WTC11 (cell line): ENCODE measurements at regions not wholly inside any gene's neighbourhood (a gene's known extent, or its start where the extent isn't known, plus 50 kb on each side); places are given as distances from the start of the nearest gene placed in this dataset.

Experiments
- ATAC-seq: fragments of 200-7000 bp; cut with Tn5 transposase; 2 replicates; pipeline ENCODE4 v1.10.0; 2021; ENCODE audit warnings: mild to moderate bottlenecking, moderate library complexity
- CTCF ChIA-PET: fragments of 300-600 bp; sonication (Branson Sonifier 250); formaldehyde crosslinking; loops from one replicate; lab custom pipeline; 2021; ENCODE audit warnings: antibody characterized with exemption; lab: Charles Lee
- POLR2A ChIA-PET: fragments of 350-600 bp; sonication (Branson Sonifier 250); formaldehyde crosslinking; loops from one replicate; lab custom pipeline; 2021; ENCODE audit warnings: antibody characterized with exemption; lab: Charles Lee
- DNase-seq: peaks from one replicate; pipeline ENCODE4 v3.0.0; 2021; ENCODE audit warnings: low spot score
- H3K27ac Mint-ChIP-seq: 2 replicates; pipeline ENCODE4 v1.8.0; 2021; ENCODE audit warnings: mixed read lengths
- H3K27me3 Mint-ChIP-seq: 2 replicates; pipeline ENCODE4 v1.8.0; 2021; ENCODE audit warnings: low read depth, mild to moderate bottlenecking, moderate library complexity, mixed read lengths
- H3K36me3 Mint-ChIP-seq: 2 replicates; pipeline ENCODE4 v1.8.0; 2021; ENCODE audit warnings: mixed read lengths
- H3K4me1 Mint-ChIP-seq: 2 replicates; pipeline ENCODE4 v1.8.0; 2022; ENCODE audit warnings: mixed read lengths
- H3K4me3 Mint-ChIP-seq: 2 replicates; pipeline ENCODE4 v1.8.0; 2021; ENCODE audit warnings: mild to moderate bottlenecking, moderate library complexity, mixed read lengths
- H3K9me3 Mint-ChIP-seq: 2 replicates; pipeline ENCODE4 v1.8.0; 2021; ENCODE audit warnings: mixed read lengths
- ATF1 ChIP-seq: sonication (generic); formaldehyde crosslinking; IDR thresholded peaks from 2 replicates; pipeline ENCODE4 v1.8.1; 2023; ENCODE audit warnings: mild to moderate bottlenecking, moderate library complexity, missing genetic modification reagents
- CREM ChIP-seq: sonication (generic); formaldehyde crosslinking; IDR thresholded peaks from 2 replicates; pipeline ENCODE4 v1.8.1; 2022; ENCODE audit warnings: mild to moderate bottlenecking, missing genetic modification reagents, moderate library complexity
- ELF4 ChIP-seq: sonication (generic); formaldehyde crosslinking; IDR thresholded peaks from 2 replicates; pipeline ENCODE4 v1.8.1; 2022; ENCODE audit warnings: low read depth, mild to moderate bottlenecking, moderate library complexity, missing genetic modification reagents
- ETV6 ChIP-seq: sonication (generic); formaldehyde crosslinking; IDR thresholded peaks from 2 replicates; pipeline ENCODE4 v1.8.1; 2022; ENCODE audit warnings: mild to moderate bottlenecking, missing genetic modification reagents
- GRHL2 ChIP-seq: fragments of 250-450 bp; sonication (Bioruptor Pico); IDR thresholded peaks from 2 replicates; pipeline ENCODE4 v1.8.0; 2022; ENCODE audit warnings: mild to moderate bottlenecking, moderate library complexity; ENCODE audit not compliant: insufficient replicate concordance, severe bottlenecking
- IRF2 ChIP-seq: sonication (generic); formaldehyde crosslinking; IDR thresholded peaks from 2 replicates; pipeline ENCODE4 v1.8.0; 2022; ENCODE audit warnings: low read depth, missing genetic modification reagents, borderline replicate concordance
- KAT7 ChIP-seq: sonication (generic); formaldehyde crosslinking; IDR thresholded peaks from 2 replicates; pipeline ENCODE4 v1.8.1; 2023; ENCODE audit warnings: missing genetic modification reagents, mild to moderate bottlenecking, borderline replicate concordance
- NFE2L1 ChIP-seq: sonication (generic); formaldehyde crosslinking; IDR thresholded peaks from 2 replicates; pipeline ENCODE4 v1.8.1; 2023; ENCODE audit warnings: missing genetic modification reagents
- PRDM15 ChIP-seq: sonication (generic); formaldehyde crosslinking; IDR thresholded peaks from 2 replicates; pipeline ENCODE4 v1.8.0; 2022; ENCODE audit warnings: missing genetic modification reagents
- TCF7 ChIP-seq: sonication (generic); formaldehyde crosslinking; IDR thresholded peaks from 2 replicates; pipeline ENCODE4 v1.8.0; 2022; ENCODE audit warnings: mild to moderate bottlenecking, low read depth, missing genetic modification reagents, moderate library complexity
- TEAD1 ChIP-seq: sonication (generic); formaldehyde crosslinking; IDR thresholded peaks from 2 replicates; pipeline ENCODE4 v1.8.0; 2022; ENCODE audit warnings: mild to moderate bottlenecking, missing genetic modification reagents
- ZNF532 ChIP-seq: fragments of 250-450 bp; sonication (Bioruptor Pico); IDR thresholded peaks from 2 replicates; pipeline ENCODE4 v1.9.0; 2021; ENCODE audit warnings: mild to moderate bottlenecking, borderline replicate concordance
- TF ChIP-seq, protein P1 (sequence below): fragments of 250-450 bp; sonication (Bioruptor Pico); IDR thresholded peaks from 2 replicates; pipeline ENCODE4 v1.9.0; 2021; ENCODE audit warnings: mild to moderate bottlenecking
- TF ChIP-seq, protein P2 (sequence below): sonication (generic); formaldehyde crosslinking; IDR thresholded peaks from 2 replicates; pipeline ENCODE4 v1.8.0; 2023; ENCODE audit warnings: mild to moderate bottlenecking, missing genetic modification reagents
- TF ChIP-seq, protein P3 (sequence below): fragments of 250-450 bp; sonication (Bioruptor Pico); conservative IDR thresholded peaks from 2 replicates; pipeline ENCODE4 v1.9.0; 2021; ENCODE audit warnings: mild to moderate bottlenecking
- TF ChIP-seq, protein P4 (sequence below): fragments of 200-600 bp; IDR thresholded peaks from 2 replicates; pipeline ENCODE4 v1.8.0; 2022; ENCODE audit warnings: antibody characterized with exemption

GRCh38 chr18:10089881-10090280 lies 176.1 kb downstream of the VAPA start:
- Mint-ChIP-seq H3K36me3 (peaks cover 7% of the 10 kb centered on the region), H3K9me3 (peaks cover 17% of the 10 kb centered on the region), H3K4me1 (peaks cover 23% of the 10 kb centered on the region), H3K27ac (no peak overlapping the region), H3K4me3 (no peak overlapping the region), H3K27me3 (no peaks in the 10 kb centered on the region)
- POLR2A ChIA-PET: no interaction called here
- DNase-seq (no peak), ATAC-seq (no peak)
- CTCF ChIA-PET: interaction anchor here (0.6 kb wide), 1 partner anchor 58 kb away, joined by 3 read pairs; no protein-coding TSS in a partner anchor
- TF ChIP-seq PRDM15 (CRISPR knock-in tag): no peak
- TF ChIP-seq, protein P1, sequence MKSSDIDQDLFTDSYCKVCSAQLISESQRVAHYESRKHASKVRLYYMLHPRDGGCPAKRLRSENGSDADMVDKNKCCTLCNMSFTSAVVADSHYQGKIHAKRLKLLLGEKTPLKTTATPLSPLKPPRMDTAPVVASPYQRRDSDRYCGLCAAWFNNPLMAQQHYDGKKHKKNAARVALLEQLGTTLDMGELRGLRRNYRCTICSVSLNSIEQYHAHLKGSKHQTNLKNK (CRISPR knock-in tag): no peak
- TF ChIP-seq, protein P2, sequence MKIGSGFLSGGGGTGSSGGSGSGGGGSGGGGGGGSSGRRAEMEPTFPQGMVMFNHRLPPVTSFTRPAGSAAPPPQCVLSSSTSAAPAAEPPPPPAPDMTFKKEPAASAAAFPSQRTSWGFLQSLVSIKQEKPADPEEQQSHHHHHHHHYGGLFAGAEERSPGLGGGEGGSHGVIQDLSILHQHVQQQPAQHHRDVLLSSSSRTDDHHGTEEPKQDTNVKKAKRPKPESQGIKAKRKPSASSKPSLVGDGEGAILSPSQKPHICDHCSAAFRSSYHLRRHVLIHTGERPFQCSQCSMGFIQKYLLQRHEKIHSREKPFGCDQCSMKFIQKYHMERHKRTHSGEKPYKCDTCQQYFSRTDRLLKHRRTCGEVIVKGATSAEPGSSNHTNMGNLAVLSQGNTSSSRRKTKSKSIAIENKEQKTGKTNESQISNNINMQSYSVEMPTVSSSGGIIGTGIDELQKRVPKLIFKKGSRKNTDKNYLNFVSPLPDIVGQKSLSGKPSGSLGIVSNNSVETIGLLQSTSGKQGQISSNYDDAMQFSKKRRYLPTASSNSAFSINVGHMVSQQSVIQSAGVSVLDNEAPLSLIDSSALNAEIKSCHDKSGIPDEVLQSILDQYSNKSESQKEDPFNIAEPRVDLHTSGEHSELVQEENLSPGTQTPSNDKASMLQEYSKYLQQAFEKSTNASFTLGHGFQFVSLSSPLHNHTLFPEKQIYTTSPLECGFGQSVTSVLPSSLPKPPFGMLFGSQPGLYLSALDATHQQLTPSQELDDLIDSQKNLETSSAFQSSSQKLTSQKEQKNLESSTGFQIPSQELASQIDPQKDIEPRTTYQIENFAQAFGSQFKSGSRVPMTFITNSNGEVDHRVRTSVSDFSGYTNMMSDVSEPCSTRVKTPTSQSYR (CRISPR knock-in tag): no peak
- no peak for TF ChIP-seq CREM (CRISPR knock-in tag)
- TF ChIP-seq ATF1: no peak

DNA sequence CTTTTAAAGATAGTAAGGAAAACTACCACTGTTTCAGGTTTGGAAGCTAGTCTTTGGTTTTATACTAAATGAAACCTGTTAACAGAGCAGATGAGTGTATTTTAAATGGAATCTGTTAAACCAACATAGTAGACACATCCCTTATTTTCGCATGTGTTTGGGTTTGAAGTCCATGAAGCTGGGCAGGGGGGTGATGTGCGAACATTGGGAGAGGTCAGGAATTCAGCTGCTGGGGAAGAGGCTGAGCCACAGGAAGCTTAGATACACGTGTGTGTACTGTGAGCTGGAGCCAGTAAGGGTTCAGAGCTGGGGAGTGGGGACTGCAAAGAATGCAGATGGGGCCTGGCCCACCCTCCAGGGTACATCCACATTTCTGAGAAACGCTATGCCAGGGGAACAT lies 176.9 kb downstream of the VAPA start:
- ChIA-PET CTCF (no interaction called here), POLR2A (no interaction called here)
- no peak overlapping the region for H3K4me3 Mint-ChIP-seq
- no peak overlapping the region for H3K27ac Mint-ChIP-seq
- DNase-seq (no peak), ATAC-seq (no peak)
- peaks cover 23% of the 10 kb centered on the region for H3K4me1 Mint-ChIP-seq
- H3K9me3 Mint-ChIP-seq: peaks cover 20% of the 10 kb centered on the region
- peaks cover 7% of the 10 kb centered on the region for H3K36me3 Mint-ChIP-seq
- H3K27me3 Mint-ChIP-seq: no peaks in the 10 kb centered on the region
- TF ChIP-seq, protein P3, sequence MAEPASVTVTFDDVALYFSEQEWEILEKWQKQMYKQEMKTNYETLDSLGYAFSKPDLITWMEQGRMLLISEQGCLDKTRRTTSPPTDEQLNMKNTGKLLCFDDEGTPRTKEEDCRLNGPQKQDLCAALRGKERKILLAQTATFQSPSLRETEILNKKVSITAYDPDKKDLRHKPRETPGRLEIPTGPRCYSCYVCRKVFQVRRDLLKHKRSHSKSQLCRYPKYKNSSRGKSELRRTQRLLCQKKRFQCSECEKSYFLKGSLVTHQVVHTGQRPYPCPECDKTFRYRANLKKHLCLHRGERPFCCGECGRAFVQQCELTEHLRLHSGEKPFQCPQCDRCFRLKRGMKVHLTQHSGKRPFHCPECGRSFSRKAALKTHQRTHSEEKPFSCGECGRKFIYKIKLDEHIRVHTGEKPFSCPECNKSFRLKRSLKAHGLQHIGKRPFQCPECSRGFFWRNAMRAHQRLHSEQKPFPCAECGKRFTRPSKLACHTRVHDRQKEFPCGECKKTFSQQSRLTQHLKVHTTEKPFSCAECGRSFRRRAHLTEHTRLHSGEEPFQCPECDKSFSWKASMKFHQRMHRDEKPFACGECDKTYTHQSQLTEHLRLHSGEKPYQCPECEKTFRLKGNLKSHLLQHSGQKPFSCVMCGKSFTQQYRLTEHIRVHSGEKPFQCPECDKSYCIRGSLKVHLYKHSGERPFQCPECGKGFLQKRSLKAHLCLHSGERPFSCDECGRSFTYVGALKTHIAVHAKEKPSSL (CRISPR knock-in tag): no peak
- no peak for TF ChIP-seq TEAD1
- TF ChIP-seq, protein P2 (CRISPR knock-in tag): no peak
- TF ChIP-seq IRF2: no peak
- no peak for TF ChIP-seq GRHL2 (CRISPR knock-in tag)
- no peak for TF ChIP-seq ELF4
- no peak for TF ChIP-seq ZNF532 (CRISPR knock-in tag)
- TF ChIP-seq NFE2L1: no peak
- TF ChIP-seq, protein P4, sequence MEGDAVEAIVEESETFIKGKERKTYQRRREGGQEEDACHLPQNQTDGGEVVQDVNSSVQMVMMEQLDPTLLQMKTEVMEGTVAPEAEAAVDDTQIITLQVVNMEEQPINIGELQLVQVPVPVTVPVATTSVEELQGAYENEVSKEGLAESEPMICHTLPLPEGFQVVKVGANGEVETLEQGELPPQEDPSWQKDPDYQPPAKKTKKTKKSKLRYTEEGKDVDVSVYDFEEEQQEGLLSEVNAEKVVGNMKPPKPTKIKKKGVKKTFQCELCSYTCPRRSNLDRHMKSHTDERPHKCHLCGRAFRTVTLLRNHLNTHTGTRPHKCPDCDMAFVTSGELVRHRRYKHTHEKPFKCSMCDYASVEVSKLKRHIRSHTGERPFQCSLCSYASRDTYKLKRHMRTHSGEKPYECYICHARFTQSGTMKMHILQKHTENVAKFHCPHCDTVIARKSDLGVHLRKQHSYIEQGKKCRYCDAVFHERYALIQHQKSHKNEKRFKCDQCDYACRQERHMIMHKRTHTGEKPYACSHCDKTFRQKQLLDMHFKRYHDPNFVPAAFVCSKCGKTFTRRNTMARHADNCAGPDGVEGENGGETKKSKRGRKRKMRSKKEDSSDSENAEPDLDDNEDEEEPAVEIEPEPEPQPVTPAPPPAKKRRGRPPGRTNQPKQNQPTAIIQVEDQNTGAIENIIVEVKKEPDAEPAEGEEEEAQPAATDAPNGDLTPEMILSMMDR: no peak
- TF ChIP-seq ETV6: no peak
- no peak for TF ChIP-seq KAT7 (CRISPR knock-in tag)
- no peak for TF ChIP-seq TCF7 (CRISPR knock-in tag)
